A673 (cell line): ENCODE measurements at regions not wholly inside any gene's neighbourhood (a gene's known extent, or its start where the extent isn't known, plus 50 kb on each side); places are given as distances from the start of the nearest gene placed in this dataset.

Experiments
- BruUV-seq: library from RNA; stranded (reverse); fragments of 400-500 nt; replicated peaks from 2 replicates; lab custom pipeline; 2021; lab: Mats Ljungman, UMichigan
- CTCF ChIA-PET: fragments of 300-600 bp; sonication (Branson Sonifier 250); formaldehyde crosslinking; loops from one replicate; lab custom pipeline; 2022; ENCODE audit warnings: antibody characterized with exemption; lab: Charles Lee
- POLR2A ChIA-PET: fragments of 300-600 bp; sonication (Branson Sonifier 250); formaldehyde crosslinking; loops from one replicate; lab custom pipeline; 2022; ENCODE audit warnings: antibody characterized with exemption; ENCODE audit not compliant: low non-redundant PET; lab: Charles Lee
- DNase-seq: peaks from one replicate; pipeline ENCODE4 v3.0.0-alpha.2; 2015; ENCODE audit warnings: low spot score
- H3K27ac ChIP-seq: fragments of 200-600 bp; sonication (generic); 2 replicates; pipeline ENCODE4 v1.5.1; 2016; ENCODE audit warnings: mixed run types, low read depth, mild to moderate bottlenecking, mixed read lengths, antibody characterized with exemption, low read length; ENCODE audit not compliant: poor library complexity, severe bottlenecking
- H3K27me3 ChIP-seq: fragments of 200-600 bp; sonication (generic); replicated peaks from 2 replicates; pipeline ENCODE4 v1.6.1; 2017; ENCODE audit warnings: mixed run types, low read depth, mild to moderate bottlenecking, mixed read lengths, antibody characterized with exemption, low read length; ENCODE audit not compliant: insufficient read depth, poor library complexity
- H3K36me3 ChIP-seq: fragments of 200-600 bp; sonication (generic); 2 replicates; pipeline ENCODE4 v1.6.1; 2016; ENCODE audit warnings: mixed run types, mild to moderate bottlenecking, mixed read lengths, antibody characterized with exemption, low read length; ENCODE audit not compliant: insufficient read depth, poor library complexity, severe bottlenecking
- H3K4me1 ChIP-seq: fragments of 200-600 bp; sonication (generic); 2 replicates; pipeline ENCODE4 v1.6.1; 2017; ENCODE audit warnings: mixed run types, mild to moderate bottlenecking, mixed read lengths, antibody characterized with exemption, low read length; ENCODE audit not compliant: insufficient read depth, poor library complexity, severe bottlenecking
- H3K4me3 ChIP-seq: fragments of 200-600 bp; sonication (generic); 2 replicates; pipeline ENCODE4 v1.5.1; 2016; ENCODE audit warnings: low read depth, mixed run types, mild to moderate bottlenecking, mixed read lengths, low read length; ENCODE audit not compliant: poor library complexity, severe bottlenecking
- H3K9me3 ChIP-seq: fragments of 200-600 bp; sonication (generic); 2 replicates; pipeline ENCODE4 v1.6.1; 2016; ENCODE audit warnings: mixed run types, low read depth, mild to moderate bottlenecking, mixed read lengths, antibody characterized with exemption, low read length; ENCODE audit not compliant: poor library complexity, severe bottlenecking
- CTCF ChIP-seq: fragments of 300-800, 200-600 bp; sonication (generic); conservative IDR thresholded peaks from 2 replicates; pipeline ENCODE4 v1.5.1; 2017; ENCODE audit warnings: low read depth, mild to moderate bottlenecking, antibody characterized with exemption, low read length, moderate library complexity, mixed read lengths
- EZH2 ChIP-seq: fragments of 200-600 bp; sonication (generic); IDR thresholded peaks from 2 replicates; pipeline ENCODE4 v1.6.1; 2017; ENCODE audit warnings: borderline replicate concordance, low read depth, mild to moderate bottlenecking, mixed read lengths, antibody characterized with exemption, low read length; ENCODE audit not compliant: poor library complexity, severe bottlenecking
- intact Hi-C: fragments of 100-400 bp; cut with micrococcal nuclease; formaldehyde crosslinking; loops from one replicate; pipeline ENCODE4 v1.10.0; 2022; ENCODE audit not compliant: unreplicated experiment

DNA sequence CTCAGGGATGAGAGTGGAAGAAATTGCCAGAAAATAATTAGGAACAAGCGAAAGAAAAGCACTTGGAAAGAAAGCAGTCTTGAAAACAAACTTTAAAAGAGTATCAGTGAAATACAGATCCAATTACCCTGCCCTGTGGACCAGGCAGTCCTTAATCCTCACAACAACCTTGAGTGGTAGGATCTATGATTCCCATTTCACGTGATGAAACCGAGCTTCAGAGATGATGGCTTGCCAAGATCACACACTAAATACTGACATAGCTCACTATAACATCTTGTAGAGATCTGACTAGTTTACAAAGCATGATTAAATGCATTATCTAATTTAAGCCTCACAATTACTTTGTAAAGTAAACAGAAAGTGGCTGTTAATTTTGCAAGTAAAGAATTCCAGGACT, 55.5 kb upstream of the ABCA1 start:
- Histone ChIP-seq H3K4me1 (no peaks in the 10 kb centered on the region), H3K27me3 (no peaks in the 10 kb centered on the region), H3K36me3 (no peaks in the 10 kb centered on the region), H3K4me3 (no peak overlapping the region), H3K9me3 (no peaks in the 10 kb centered on the region), H3K27ac (no peak overlapping the region)
- TF ChIP-seq CTCF = no peak
- TF ChIP-seq EZH2 = no peak
- POLR2A ChIA-PET = no interaction called here
- no TSS peak for BruUV-seq
- intact Hi-C loops = no loop called here
- DNase-seq = no peak
- CTCF ChIA-PET = no interaction called here

- Histone ChIP-seq H3K9me3 (no peaks in the 10 kb centered on the region), H3K4me1 (no peaks in the 10 kb centered on the region), H3K27ac (no peak overlapping the region), H3K36me3 (no peaks in the 10 kb centered on the region), H3K27me3 (no peaks in the 10 kb centered on the region), H3K4me3 (no peak overlapping the region)
- ChIA-PET POLR2A (no interaction called here), CTCF (no interaction called here)
- intact Hi-C loops = no loop called here
- DNase-seq = no peak
- no TSS peak for BruUV-seq
- no peak for TF ChIP-seq CTCF
- no peak for TF ChIP-seq EZH2
Observed at GRCh38 chr9:104984121-104984520, 56.2 kb upstream of the ABCA1 start.

DNA sequence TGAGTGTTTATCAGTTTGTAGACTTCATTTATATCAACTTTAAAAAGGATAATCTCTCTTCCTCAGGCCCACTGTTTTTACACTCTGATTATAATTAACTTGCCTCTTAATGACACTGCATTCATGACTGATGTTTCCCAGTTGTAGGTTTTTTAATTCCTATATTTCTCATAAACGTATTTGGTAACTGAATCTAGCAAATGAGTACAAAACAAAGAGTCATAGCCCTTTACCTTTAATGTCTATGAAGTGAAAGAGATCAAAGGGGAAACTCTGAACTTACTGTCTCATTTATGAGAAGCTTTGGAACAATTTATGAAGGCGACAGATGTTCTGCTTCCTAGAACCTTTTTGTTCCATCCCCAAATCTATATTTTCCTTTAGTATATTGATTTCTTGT, 56.6 kb upstream of the ABCA1 start:
- POLR2A ChIA-PET = interaction anchor here (0.6 kb wide), 1 partner anchor 344 kb away, joined by 3 read pairs; no protein-coding TSS in a partner anchor
- Histone ChIP-seq H3K4me1 (no peaks in the 10 kb centered on the region), H3K4me3 (no peak overlapping the region), H3K36me3 (no peaks in the 10 kb centered on the region), H3K27me3 (no peaks in the 10 kb centered on the region), H3K9me3 (no peaks in the 10 kb centered on the region), H3K27ac (no peak overlapping the region)
- no peak for DNase-seq
- TF ChIP-seq EZH2 = no peak
- no peak for TF ChIP-seq CTCF
- intact Hi-C loops = no loop called here
- CTCF ChIA-PET = no interaction called here
- BruUV-seq = no TSS peak
